GM19043 (cell line): ENCODE measurements at regions not wholly inside any gene's neighbourhood (a gene's known extent, or its start where the extent isn't known, plus 50 kb on each side); places are given as distances from the start of the nearest gene placed in this dataset.
"Not testable (repeated sequence)": the region's sequence is repeated elsewhere in the genome, so short reads cannot be mapped to it uniquely, and the experiment has no call there.

Experiments
- ATAC-seq: cut with Tn5 transposase; IDR thresholded peaks from one replicate; pipeline ENCODE4 v1.9.1; 2021; ENCODE audit warnings: low read depth; ENCODE audit not compliant: unreplicated experiment

- ATAC-seq, result no peak
Measured at GRCh38 chr2:22361571-22361970, 1023.4 kb upstream of the KLHL29 start.

DNA sequence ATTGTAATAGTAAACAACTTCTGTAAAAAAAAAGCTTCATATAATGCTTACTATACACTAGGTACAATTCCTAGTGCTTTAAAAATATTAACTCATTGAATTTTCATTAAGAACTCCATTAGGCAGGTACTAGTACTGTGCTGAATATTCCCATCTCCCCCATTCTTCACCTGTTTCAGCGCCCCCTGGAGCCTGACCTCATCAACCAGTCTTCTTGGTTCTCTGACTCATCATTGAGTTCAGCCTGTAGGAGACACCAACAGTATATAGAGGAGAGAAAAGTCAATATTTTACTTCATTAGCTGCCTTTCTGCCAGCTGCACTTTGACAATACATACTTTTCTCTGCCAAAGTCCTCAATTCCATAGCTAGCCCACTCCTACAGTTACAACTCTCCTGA lies 1009.9 kb upstream of the KLHL29 start:
- ATAC-seq, result no peak

DNA sequence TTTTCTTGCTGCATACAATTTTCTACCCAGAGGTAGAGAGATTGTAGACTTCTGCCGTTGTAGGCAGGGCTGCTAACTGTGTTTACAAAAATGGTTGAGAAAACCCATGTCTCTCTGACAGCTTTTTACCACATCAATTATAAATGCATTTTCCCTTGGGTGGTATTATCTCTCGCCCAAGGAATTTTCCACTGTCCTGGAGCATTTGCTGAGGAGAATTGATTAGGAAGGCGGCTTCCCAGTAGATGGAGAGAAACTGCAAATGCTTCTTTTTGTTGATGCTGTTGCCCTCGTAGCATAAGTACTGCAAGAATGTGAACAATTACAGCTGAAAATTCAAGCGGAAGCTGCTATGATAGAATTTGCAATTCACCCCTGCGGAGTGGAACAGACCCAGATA lies 1007.7 kb upstream of the KLHL29 start:
- ATAC-seq, result no peak

GRCh38 chr2:22382479-22383169 lies 1002.4 kb upstream of the KLHL29 start:
- no peak for ATAC-seq

- no peak for ATAC-seq
Measured at GRCh38 chr2:22397847-22398246, 987.1 kb upstream of the KLHL29 start.

- ATAC-seq, result no peak
Measured at GRCh38 chr2:22403748-22404147, 981.2 kb upstream of the KLHL29 start.

GRCh38 chr2:22406625-22407024 lies 978.4 kb upstream of the KLHL29 start:
- no peak for ATAC-seq

DNA sequence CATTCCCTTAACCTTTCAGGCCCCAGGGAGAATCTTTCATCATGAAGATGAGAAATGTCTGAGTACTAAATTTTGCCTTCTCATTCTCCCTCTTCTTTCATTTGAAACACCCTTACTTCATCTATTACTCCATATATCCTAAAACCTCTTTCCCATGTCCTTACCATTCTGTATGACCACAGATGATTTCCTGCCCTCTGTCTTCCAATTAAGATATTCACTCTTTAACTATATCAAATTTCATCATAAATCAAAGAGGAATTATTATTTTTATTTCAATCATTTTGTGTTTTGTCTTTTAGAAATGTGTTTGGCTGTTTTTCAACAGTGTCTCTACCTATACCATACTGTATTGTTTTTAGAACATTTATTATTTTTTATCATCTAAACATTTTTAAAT lies 964.9 kb upstream of the KLHL29 start:
- no peak for ATAC-seq

DNA sequence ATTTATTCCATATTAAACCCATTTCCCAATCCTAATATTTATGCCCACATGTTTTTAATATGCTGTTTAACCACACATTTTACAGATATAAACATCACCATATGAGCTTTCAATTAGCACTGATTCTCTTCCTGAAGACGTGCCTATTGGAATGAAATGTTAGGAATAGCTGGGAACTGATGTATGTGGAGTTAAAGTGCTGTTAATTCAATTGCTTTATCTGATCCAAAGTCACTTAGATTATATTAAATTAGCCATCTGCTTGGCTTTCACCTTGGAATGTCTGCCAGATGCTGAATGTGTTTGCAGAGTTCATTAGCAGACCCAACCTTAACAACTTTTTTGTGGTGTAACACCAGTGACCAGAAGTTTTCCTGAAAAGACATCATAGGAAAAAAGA lies 942.9 kb upstream of the KLHL29 start:
- ATAC-seq, result no peak

DNA sequence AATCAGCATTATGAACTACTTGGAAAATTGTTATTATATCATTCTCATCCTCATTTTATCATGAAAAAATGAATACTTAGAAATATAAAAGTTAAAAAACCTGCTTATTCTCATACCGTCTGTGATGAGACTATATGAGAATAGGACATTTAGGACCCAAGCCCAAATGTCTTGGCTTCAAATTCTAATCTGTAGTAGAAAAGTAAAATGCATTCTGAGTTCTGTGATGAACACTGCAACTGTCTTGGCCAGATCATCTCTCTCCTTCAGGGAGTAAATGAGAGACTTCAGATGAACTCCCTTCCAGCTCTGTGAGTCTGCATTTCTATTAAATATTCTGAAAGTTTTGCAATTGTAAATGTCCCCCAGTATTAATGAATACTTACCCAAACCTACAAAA lies 940.7 kb upstream of the KLHL29 start:
- no peak for ATAC-seq

GRCh38 chr2:22449696-22450095 lies 935.3 kb upstream of the KLHL29 start:
- ATAC-seq, result no peak

DNA sequence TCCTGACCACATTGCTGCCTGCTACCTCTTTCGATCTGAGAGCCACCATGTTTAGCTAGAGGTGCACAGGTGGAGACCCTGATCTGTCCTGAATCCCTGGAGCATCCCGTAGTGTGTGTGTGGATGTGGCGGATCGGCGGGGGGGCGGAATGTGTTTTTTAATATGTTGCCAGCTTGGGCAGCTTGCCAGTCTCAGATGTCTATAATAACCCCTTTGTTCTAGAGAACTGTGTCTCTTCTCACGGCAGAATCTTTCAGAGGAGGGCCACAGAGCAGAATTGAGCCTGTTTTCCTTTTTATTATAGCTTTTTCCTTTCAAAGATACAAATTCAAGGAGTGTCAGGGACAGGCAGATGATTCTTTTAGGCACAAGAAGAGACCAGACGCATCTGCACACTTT lies 934.1 kb upstream of the KLHL29 start:
- ATAC-seq, result no peak

- ATAC-seq, result no peak
Measured at GRCh38 chr2:22454826-22455485, 930.0 kb upstream of the KLHL29 start.

DNA sequence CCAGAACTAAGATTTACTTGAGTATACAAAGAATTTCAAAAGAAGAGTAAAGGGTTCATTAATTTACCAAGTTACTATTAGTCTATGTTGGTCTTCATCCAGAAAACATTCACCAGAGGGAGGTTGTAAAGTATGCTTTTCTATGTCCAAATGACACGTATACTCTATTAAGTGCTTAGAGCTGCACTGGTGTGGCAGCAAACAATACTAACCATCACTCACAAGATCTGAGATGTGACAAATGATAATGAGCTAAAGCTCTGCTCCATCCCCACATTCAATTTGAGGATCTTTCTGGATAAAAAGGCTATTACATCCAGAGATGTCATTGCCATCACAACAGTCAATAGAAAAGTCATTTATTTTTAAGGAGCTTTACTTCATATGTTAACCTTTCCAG lies 926.5 kb upstream of the KLHL29 start:
- ATAC-seq, result no peak

GRCh38 chr2:22475103-22475502 lies 909.9 kb upstream of the KLHL29 start:
- ATAC-seq, result not testable (repeated sequence)

DNA sequence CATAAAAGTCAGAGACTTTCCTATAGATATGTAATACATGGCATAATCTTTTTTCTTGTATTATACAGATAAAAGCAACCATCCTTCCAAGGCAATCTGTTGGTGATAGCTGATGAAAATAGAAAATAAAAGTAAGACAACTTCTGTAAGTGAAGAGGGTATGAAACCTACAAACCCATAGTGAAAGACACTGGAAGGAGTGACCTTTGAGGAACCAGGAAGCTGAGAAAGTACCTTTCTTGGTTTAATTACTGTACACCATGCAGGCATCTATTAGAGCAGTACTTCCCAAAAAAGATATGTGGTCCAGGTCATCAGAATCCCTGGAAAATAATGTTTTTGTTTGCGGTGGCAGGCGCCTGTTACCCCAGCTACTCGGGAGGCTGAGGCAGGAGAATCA lies 906.6 kb upstream of the KLHL29 start:
- ATAC-seq, result no peak

- ATAC-seq, result no peak
Measured at GRCh38 chr2:22481486-22482259, 903.3 kb upstream of the KLHL29 start.

GRCh38 chr2:22483036-22483435 lies 901.9 kb upstream of the KLHL29 start:
- no peak for ATAC-seq

DNA sequence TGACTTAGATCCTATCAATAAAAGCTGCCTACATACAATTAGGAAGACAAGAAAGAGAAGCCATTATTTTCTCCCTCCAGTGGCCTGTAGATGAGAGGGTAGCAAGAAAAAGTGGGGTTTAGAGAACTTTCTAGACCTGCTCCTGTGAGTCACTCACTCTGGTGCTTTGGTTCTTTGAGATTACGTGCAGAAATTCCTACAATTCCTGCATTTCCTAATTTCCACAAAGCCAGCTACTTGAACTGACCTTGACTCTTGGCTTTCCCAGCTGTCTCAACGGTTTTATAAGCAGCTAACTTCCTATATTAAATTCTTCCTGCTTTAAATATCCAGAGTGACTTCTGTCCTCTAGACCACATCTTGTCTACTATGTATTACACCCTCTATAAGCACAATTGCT lies 899.5 kb upstream of the KLHL29 start:
- ATAC-seq, result no peak

GRCh38 chr2:22486343-22486742 lies 898.6 kb upstream of the KLHL29 start:
- ATAC-seq, result no peak

DNA sequence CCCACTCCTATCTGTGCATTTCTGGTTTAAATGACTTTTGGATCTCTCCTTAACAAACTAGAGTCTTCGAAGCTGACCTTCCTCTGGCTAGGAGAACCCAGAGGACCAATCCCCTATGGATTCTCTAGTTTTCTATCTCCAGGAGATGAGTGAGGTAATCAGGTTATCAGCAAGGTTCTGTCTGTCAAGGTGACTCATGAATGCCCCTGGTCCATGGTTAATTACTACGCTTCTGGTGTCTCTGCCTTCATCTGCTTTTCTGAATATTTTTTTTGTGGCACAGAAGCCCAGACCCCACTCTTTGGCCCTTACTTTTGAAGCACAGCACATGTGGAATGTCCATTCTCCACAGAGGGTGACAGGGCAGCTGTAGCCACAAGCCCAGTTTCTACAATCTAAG lies 897.9 kb upstream of the KLHL29 start:
- ATAC-seq, result no peak

- ATAC-seq, result no peak
Measured at GRCh38 chr2:22487541-22487940, 897.4 kb upstream of the KLHL29 start.
